ENCODE measurements at regions not wholly inside any gene's neighbourhood (a gene's known extent, or its start where the extent isn't known, plus 50 kb on each side); places are given as distances from the start of the nearest gene placed in this dataset.

DNA sequence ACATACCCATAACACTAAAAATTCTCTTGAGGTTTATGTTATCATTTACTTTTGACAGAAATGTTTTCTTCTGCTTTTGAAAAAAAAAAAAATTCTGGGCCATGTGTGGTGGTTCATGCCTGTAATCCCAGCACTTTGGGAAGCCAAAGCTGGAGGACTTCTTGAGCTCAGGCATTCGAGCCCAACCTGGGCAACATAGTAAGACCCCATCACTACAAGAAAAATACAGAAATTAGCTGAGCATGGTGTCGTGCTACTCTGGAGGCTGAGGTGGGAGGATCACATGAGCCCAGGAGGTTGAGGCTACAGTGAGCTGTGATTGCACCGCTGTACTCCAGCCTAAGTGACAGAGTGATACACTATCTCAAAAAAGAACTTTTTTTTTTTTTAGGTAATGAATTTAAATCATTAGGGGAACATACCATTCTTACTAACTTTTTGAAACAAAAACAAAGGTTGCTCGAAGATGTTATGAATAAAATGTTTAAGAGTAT, 148.8 kb upstream of the DMRT1 start:
- no peak for ATAC-seq
- no peaks in the 10 kb centered on the region for H3K27me3 ChIP-seq
- H3K36me3 ChIP-seq: no peaks in the 10 kb centered on the region
- DNase-seq: no peak
- H3K9me3 ChIP-seq: no peaks in the 10 kb centered on the region
- no peak overlapping the region for H3K4me3 ChIP-seq
- intact Hi-C loops (cut with DNase I): no loop called here
- peak overlapping the region; percentile 82 for H3K27ac ChIP-seq
- peaks cover 35% of the 10 kb centered on the region for H3K4me1 ChIP-seq
- TF ChIP-seq, protein P1, sequence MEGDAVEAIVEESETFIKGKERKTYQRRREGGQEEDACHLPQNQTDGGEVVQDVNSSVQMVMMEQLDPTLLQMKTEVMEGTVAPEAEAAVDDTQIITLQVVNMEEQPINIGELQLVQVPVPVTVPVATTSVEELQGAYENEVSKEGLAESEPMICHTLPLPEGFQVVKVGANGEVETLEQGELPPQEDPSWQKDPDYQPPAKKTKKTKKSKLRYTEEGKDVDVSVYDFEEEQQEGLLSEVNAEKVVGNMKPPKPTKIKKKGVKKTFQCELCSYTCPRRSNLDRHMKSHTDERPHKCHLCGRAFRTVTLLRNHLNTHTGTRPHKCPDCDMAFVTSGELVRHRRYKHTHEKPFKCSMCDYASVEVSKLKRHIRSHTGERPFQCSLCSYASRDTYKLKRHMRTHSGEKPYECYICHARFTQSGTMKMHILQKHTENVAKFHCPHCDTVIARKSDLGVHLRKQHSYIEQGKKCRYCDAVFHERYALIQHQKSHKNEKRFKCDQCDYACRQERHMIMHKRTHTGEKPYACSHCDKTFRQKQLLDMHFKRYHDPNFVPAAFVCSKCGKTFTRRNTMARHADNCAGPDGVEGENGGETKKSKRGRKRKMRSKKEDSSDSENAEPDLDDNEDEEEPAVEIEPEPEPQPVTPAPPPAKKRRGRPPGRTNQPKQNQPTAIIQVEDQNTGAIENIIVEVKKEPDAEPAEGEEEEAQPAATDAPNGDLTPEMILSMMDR (IDR thresholded peaks at IDR 0.05): no peak

DNA sequence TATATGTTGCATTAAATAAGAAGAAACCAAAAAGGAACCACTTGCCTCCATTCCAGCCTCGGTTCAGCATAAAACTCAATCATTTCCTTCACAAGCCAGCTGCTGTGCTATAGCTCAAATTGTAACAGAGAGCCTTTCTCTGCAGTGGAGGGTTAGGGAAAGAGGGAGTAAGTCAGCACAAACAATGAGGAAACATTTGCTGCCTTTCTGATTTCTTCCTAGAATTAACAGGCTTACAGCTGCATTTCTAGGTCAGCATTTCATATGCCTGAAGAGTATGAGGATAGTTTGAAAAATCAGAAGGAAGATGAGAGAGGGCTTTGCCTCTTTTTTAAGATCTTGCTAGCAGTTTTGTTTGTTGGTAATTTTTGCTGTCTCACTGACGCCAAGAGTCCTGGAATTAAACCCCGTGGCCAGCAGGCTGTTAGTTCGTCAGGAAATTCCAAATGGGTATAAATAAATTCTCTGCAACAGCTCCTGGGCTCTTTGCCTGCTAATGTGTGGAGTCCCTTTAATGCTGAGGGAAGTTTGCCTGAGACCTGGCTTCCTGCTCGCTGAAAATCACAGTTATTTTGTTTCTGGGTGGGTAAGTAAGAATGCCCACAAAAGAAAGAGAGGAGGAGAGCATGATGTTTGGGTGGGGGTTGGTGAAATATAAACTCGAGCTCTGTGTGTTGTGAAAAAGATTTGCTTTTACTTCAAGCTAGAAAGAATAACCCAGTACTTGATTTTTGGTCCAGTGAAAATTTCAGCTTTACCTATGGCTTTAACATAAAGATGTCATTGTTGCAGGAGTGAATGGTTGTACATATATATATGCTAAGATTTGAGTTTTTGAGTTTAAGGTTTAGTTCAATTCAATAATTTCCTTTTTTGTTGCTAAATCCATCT, 148.1 kb upstream of the DMRT1 start:
- no peak for DNase-seq
- TF ChIP-seq, protein P1 (IDR thresholded peaks at IDR 0.05): no peak
- H3K4me1 ChIP-seq: peaks cover 35% of the 10 kb centered on the region
- no peaks in the 10 kb centered on the region for H3K36me3 ChIP-seq
- no peaks in the 10 kb centered on the region for H3K27me3 ChIP-seq
- no peaks in the 10 kb centered on the region for H3K9me3 ChIP-seq
- H3K27ac ChIP-seq: peak overlapping the region; percentile 82
- peak; percentile 42 for ATAC-seq
- H3K4me3 ChIP-seq: peak overlapping the region; percentile 9
- intact Hi-C loops (cut with DNase I): no loop called here

DNA sequence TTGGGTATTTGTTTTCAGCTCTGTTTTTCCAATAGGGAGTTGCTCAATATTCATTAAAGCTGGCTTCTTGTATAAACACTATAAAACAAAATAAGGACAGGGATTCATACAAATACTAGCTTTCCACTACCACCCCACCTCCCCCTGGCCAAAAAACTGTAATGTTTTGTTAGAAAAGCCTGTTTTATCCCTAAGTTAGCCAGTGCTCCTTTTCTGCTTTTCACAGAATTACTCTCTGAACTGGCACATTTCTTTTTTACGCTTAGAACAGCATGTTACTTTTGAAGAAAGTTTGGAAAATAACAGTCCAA, 147.4 kb upstream of the DMRT1 start:
- TF ChIP-seq, protein P1 (IDR thresholded peaks at IDR 0.05): no peak
- no peaks in the 10 kb centered on the region for H3K27me3 ChIP-seq
- intact Hi-C loops (cut with DNase I): no loop called here
- no peak for DNase-seq
- H3K4me1 ChIP-seq: peaks cover 35% of the 10 kb centered on the region
- no peaks in the 10 kb centered on the region for H3K9me3 ChIP-seq
- peak overlapping the region; percentile 9 for H3K4me3 ChIP-seq
- H3K27ac ChIP-seq: peak overlapping the region; percentile 82
- no peaks in the 10 kb centered on the region for H3K36me3 ChIP-seq
- no peak for ATAC-seq

DNA sequence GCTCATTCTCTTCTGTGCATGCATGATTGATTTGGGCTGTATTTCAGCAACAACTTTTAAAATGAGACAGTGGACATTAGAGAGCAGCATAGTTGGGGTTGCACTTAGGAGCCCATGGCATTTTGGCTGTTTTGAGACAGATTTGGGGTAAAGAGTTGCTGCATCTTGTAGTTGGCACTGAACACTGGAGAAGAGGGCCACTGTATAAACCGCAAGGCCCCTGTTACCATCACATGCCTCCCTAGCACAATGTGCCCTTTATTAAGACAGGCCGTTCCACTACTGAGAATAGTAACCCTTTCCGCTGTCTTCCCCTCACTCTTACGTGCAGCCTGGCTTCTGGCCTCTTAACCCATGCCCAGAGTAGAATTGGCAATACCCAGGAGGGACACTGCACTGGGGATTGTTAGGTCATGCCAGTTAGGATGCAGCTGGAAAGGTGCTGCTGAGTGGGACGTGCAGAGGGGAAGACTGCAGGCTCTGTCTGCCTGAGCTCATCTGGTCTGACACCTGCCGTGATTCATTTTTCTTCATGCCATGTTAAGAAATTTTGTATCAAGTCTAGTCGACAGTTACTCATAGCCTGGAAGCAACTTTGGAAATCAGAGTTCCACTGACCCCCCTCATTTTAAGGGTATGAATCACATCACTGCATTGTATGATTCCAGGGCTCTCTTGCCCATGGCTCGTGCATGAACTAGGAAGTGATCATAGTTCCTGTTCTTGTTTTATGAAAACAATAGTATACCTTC, 146.9 kb upstream of the DMRT1 start:
- ATAC-seq (peak; percentile 45), DNase-seq (no peak)
- H3K27ac ChIP-seq: peak overlapping the region; percentile 82
- no peaks in the 10 kb centered on the region for H3K36me3 ChIP-seq
- H3K4me1 ChIP-seq: peaks cover 35% of the 10 kb centered on the region
- TF ChIP-seq, protein P1 (IDR thresholded peaks at IDR 0.05): no peak
- intact Hi-C loops (cut with DNase I): no loop called here
- H3K9me3 ChIP-seq: no peaks in the 10 kb centered on the region
- H3K4me3 ChIP-seq: peak overlapping the region; percentile 9
- H3K27me3 ChIP-seq: no peaks in the 10 kb centered on the region

DNA sequence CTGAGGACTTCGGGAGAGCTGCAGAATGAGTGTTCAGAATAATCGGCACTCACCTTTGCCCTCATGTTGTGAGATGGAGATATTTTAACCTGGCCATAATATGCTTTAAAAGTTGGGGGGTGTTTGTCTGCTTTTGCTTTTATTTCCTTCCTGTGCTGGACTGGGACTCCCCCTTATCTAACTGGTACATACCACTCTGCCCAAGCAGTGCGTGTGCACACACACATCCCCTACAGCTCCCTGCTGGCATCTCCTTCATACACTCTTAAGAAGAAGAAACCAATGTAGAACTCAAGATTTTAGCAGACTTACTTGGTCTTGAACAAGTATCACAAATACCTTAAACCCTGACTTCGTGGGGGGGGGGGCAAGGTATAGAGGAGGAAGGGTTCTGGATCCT, 146.2 kb upstream of the DMRT1 start:
- Histone ChIP-seq H3K4me1 (peaks cover 35% of the 10 kb centered on the region), H3K27me3 (no peaks in the 10 kb centered on the region), H3K36me3 (no peaks in the 10 kb centered on the region), H3K27ac (peak overlapping the region; percentile 53), H3K9me3 (no peaks in the 10 kb centered on the region), H3K4me3 (no peak overlapping the region)
- DNase-seq (no peak), ATAC-seq (no peak)
- TF ChIP-seq, protein P1 (IDR thresholded peaks at IDR 0.05): no peak
- intact Hi-C loops (cut with DNase I): no loop called here
